OCI-M1 (cell line): ENCODE measurements at regions not wholly inside any gene's neighbourhood (a gene's known extent, or its start where the extent isn't known, plus 50 kb on each side); places are given as distances from the start of the nearest gene placed in this dataset.

Experiments used
- DNase-seq: peaks from one replicate; lab custom pipeline; 2025; lab: John Stamatoyannopoulos, UW

DNA sequence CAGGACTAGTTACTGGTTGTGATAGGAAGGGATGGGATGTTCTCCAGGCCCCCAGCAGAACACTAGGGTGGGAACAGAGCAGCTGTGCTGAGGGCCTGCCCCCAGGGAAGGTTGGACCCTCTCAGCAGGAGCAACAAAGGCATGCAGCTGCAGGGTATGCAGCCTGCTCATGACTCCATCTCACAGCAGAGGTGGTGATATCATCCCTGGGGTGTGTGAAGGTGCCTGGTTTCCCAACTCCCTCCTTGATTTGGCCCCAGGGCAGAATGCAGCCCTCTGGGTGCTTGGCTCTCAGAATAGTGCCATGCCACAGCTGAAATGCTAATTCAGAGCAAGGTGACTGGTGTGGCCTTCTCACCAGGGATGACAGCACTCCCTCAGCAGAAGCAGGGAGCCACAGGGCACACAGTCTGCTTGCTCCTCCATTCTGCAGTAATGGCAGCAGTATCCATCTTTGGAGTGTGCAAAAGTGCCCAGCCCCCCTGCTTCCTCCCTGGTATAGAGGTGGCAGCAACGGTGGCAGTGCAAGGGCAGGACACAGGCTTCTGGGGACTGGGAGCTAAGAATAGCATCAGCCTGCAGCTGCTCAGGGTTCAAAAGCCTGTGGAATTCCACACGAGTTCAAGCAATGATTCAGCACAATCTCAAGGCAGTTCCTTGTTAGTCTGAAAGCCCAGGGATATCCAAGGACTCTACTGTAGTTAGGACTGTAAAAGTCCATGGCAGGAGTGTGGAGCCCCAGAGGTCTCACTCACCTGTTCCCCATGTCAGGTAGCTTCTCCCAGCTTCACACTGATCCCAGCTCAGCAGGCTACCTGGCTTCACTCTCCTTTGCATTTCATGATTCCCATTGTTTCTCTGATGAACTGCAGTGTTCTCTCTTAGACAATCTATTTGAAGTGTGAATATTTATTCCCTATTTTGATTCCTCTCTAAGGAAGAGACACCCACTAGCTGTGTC lies 298.1 kb upstream of the FOXG1 start:
- no peak for DNase-seq

DNA sequence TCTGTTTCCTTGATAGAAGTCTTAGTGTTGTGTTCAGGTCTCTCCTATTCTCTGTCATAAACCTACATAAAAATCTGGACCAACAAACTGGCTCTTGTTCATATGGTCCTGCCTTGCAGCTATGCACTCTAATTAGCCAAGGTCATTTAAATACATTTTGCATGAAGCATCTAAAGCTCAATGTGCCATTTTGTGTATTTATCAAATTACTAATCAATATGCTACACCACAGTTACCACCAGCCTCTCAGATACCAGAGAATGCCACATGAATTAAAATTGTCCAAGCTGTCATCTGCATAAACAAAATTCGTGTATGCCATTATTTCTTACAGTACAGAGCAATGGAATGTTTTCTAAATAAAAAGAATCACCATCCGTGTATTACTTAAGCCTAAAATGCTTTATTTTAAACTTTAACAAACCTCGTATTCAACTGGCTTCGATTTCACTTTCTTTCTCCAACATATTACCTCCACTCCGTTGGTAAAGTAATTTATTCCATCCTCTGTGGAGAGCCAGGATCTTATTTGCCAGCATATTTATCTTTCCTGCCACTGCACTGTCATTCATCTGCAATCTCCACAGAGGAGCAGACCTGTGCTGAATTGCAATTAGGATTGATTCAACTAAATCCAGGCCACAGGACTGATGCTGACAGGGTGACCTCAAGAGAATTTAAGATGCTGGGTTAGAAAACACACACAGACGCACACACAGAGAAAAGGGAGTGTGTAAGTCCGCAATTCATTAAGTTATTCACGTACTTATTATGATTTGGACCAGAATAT lies 284.1 kb upstream of the FOXG1 start:
- DNase-seq: no peak

DNA sequence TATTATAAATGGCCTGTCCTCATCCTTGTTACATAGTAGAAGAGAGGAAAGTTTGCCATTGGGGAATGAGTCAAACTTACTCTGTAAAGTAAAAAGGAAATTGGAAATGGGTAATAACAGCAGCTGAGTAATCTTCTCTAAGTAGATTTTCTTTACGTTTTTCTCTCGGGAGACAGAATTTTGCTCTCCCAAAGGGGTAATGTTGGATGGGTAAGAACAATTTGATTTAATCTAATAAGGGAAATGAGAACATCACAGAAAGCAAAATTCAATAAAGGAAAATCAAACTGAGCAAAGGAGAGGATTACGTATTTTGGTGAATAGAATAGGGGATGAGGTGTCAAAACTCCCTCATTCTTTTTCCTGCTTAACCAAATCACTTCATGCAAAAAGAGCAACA lies 283.1 kb upstream of the FOXG1 start:
- DNase-seq: no peak

DNA sequence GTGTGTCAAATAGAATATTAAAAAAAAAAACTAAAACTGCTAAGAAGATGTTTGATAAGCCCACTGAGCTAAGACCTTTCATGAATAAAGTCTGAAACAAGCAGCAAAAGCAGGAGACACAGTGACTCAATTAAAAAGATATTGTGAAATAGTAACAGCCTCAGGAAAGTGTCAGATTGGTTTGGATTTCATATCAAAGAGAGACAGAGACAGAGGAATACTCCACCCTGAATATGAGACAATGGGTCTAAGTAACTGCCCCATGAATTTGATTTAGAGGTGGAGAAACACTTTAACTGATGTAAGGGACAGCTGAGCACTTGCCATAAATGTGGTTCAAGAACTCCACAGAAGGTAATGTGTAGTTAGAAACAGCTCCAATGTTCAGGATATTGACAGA lies 277.9 kb upstream of the FOXG1 start:
- peak; percentile 60 for DNase-seq

DNA sequence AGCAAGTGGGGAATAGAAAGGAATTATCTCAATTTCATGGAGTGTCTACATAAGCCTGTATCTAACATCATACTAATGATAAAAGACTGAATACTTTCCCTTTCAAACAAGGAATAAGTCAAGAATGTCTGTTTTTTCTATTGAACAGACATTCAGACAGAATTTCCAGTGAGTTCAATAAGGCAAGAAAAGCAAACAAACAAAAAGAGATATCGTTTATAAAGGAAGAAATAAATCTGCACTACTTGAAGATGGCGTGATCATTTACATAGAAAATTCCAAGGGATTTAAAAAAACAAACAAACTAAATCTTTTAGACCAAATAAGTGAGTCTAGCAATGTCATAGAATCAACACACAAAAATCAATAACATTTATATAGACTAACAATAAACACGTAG lies 273.1 kb upstream of the FOXG1 start:
- no peak for DNase-seq

DNA sequence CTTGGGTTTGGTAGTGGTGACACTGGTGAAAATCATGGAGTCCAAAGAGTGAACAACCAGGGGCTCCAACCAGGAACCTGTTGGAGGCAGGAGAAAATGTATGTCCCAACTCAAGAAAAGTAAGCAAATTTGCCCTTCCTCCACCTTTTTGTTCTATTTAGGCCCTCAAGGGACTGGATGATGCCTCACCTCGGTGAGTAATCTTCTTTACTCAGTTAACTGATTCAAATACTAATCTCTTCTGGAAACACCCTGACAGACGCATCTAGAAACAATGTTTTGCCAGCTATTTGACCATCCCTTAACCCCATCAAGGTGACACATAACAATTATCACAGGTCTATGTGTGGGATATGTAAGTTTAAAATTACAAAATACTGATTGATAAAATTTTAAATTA lies 272.4 kb upstream of the FOXG1 start:
- DNase-seq: no peak

DNA sequence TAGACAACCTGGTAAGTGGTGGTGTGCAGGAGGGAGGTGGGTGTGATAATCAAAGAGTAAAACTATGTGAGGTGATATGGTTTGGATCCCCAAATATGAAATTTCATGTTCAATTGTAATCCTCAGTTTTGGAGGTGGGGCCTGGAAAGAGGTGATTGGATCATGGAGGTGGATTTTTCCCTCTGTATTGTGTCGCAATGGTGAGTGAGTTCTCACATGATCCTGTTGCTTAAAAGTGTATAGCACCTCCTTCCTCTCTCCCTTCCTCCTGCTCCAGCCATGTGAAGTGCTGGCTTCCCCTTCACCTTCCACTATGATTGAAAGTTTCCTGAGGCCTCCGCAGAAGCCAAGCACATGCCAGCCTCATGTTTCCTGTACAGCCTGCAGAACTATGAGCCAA lies 270.2 kb upstream of the FOXG1 start:
- no peak for DNase-seq

DNA sequence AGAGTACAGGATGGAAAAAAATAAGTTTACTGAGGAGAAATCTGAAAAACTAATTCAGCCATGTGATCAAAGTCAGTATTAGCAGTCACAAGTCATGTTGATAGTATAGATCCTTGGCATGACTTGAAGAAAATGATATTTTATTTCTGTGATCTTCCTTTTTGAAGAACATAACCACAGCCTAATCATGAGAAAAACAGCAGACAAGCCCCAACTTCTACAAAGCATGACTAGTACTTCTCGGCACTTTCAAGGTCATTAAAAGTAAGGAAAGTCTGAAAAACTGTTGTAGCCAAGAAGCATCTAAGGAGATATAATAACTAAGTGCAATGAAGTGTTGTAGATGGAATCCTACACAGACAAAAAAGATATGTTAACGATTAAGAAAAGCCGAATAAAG lies 264.1 kb upstream of the FOXG1 start:
- no peak for DNase-seq

DNA sequence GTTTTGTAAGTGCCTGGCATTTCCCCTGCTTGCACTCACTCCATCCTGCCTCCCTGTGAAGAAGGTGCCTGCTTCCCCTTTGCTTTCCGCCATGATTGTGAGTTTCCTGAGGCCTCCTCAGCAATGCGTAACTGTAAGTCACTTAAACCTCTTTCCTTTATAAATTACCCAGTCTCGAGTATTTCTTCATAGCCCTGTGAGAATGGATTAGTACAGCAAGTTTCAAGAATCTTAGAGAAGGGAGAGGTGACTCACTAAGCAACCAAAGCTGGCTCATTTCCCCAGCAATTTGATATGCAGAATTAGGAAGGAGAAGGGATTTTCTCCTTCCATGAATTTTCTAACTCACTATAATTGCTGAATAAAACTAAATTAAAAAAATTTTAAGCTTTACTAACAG lies 251.0 kb upstream of the FOXG1 start:
- DNase-seq: no peak

DNA sequence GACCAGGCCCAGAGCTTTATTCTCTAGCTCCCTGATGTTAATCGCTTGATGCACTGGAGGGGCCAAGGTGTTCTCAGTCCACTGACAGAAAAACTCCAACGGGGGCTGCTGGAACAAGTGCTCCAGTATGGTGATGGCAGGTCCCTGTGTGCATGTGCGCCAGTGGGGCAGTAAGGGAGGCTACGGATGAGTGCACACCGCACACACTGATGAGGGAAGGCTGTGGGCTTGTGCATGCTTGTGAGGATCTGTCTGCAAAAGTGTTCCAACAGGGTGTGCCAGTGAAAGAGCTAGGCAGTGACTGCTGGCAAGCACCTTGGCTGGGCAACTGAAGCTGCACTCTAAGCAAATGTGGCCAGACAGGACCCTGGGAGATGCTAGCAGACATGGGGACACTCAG lies 229.7 kb upstream of the FOXG1 start:
- no peak for DNase-seq

DNA sequence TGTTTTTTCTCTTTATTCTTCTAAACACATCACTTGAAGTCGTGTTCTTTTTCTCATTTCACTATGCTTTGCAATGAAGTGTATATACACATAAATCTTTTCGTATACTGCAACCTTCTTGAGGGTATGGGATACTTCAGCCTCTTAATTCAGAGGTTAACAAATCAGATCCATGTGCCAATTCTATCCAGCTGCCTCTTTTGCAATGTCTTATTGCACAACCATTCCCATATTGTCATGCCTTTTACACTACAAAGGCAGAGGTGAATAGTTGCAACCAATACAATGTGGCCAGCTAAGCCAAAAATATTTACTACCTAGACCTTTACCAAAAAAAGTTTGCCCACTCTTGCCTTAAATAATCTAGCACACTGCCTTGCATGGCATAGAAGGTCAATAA lies 224.5 kb upstream of the FOXG1 start:
- no peak for DNase-seq

DNA sequence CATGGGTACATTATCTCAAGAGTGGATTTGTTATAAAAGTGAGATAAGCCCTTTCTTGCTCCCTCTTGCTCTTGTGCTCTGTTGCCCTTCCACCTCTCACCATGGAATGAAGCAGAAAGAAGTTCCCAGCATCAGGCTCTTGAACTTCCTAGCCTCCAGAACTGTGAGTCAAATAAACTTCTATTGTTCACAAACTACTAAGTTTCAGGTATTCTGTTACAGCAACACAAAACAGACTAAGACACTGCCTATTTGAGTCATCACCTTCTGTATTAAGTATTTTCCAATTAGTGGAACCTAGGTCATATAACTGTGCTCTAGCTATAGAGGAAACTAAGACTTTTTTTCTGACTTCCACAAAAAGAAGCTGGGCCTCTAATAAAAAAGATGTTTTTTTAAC lies 201.2 kb upstream of the FOXG1 start:
- DNase-seq: no peak

DNA sequence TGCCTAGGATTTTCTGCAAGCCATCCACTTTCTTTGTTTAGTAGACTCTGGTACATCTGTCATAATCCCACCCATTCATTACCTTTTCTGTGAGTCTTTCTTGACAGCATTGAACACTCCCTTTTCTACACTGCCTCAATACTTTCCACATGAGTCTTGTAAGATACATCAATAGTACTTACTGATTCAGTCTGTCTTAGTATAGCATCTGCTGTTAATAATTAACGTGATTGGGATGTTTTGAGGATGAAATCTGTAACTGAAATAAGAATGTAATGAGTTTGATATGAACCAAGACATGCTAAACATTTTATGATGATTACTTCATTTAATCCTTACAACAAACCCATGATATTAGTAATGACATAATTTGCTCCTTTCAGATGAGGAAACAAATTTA lies 196.2 kb upstream of the FOXG1 start:
- DNase-seq: no peak

DNA sequence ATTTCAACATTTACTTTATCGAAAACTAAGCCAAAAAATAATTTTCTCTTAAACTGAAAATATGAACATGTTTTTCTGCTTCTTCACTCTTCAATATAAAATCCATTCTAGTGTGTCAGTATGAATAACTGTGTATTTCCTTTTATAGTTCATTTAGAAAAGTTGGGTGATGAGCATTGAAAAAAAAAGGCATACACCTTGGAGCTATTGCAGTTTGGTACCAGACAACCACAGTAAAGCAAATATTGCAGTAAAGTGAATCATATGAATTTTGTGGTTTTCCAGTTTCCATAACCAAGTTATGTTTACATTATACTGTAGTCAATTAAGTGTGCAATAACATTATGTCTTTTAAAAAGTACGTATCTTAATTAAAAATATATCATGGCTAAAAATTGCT lies 195.0 kb upstream of the FOXG1 start:
- no peak for DNase-seq

DNA sequence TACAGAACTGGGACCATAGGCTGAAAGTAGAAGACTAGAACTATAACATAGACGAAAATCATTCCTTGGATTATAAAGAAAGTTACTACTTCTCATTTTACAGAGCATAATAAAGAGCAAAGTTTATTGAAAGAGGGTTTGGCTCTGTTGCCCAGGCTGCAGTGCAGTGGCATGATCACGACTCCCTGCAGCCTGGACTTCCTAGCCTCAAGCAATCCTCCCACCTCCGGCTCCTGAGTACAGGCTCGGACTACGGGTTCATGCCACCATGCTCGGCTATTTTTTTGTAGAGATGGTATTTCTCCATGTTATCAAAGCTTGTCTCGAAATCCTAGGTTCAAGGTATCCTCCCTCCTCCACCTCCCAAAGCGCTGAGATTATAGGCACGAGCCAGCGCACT lies 190.1 kb upstream of the FOXG1 start:
- DNase-seq: no peak

DNA sequence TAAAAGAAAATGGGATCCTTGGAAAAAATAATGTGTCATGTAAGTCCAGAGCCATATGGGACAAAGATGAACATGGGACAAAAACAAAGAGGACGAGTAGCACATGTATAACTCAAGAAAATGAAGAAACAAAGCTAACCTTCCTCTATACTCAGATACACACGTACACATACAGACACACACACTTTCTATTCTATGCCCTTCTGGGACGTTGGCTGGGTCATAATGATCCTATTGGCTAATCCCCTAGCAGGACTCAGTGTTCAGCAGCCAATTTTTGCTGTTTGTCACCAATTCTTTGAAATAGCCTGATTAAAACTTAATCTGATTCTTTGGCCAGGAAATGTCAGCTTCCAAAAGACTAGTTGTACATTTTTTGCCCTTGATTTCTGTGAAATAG lies 189.4 kb upstream of the FOXG1 start:
- no peak for DNase-seq

DNA sequence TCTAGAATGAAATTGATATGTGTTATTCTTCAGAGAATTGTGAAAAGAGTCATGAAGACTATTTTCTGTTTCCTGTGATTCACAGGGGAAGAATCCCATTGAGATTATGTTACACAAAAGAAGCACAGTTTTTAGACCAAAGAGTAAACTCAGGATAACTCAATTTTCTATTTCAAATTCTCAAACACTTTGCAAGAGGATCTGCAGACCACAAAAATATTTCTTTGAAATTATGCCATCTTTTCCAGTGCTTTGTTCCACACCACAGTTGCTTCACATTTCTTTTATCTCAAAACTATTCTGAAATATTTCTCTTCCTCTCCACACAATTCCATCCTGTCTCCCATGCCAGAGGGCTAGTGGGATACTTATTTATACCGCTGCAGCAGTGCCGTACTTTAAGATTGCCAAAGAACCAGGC lies 188.9 kb upstream of the FOXG1 start:
- no peak for DNase-seq

DNA sequence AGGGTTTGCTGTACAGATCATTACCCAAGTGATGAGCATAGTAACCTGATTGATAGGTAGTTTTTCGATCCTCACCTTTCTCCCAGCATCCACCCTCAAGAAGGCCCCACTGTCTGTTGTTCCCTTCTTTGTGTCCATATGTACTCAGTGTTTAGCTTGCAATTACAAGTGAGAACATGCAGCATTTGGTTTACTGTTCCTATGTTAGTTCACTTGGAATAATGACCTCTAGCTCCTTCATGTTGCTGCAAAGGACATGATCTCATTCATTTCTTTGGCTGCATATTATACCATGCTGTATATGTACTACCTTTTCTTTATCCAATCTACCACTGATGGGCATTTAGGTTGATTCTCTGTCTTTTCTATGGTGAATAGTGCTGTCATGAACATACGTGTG lies 181.6 kb upstream of the FOXG1 start:
- DNase-seq: no peak

DNA sequence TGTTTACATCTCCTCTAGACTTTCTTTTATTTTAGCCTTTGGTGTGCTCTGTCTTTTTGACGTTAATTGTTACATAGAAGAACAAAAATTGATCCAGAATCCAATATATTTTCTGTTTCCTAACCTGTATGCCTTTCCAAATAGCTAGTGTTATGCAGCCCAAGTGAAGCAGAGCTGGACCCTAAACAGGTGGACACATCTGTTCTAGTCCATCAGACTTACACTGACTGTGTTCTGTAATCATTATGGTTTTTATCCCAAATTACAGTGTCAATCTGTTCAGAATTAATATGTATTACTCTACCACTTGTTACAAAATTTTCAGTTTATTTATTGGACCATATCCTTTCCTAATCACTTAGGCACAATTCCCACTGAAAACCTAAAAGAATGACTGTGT lies 176.8 kb upstream of the FOXG1 start:
- DNase-seq: no peak

DNA sequence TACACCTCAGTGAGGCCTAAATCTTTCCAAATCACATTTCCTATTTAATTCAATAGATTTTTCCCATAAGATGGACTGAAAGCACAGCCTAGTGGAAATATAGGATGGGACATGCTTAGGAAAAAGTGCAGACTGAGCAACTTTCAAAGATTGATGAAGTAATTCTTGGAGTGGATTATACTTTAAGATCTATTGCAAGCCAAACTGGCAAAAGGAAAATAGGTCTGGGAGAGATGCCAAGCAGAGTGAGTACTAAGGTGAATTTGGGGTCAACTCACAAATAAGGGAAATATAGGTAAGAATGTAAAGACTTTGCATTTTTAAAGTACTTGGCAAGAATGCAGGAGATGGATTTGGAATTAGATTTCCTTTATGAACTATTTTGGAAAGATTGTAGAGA lies 170.2 kb upstream of the FOXG1 start:
- DNase-seq: no peak

DNA sequence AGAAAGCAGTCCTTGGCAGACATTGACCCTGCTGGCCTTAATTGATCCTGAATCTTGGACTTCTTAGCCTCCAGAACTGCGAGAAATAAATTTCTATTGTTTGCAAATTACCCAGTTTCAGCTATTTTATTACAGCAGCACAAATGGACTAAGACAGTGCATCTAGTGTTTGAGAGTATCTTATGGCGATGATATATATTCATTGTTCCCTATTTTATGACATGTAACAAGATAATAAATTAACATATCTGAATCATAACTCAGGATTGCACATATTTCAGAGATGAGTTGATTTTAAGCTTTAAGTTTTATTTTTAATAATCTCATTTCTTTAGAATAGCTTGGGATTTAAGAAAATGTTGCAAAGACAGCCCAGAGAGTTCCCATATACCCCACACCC lies 167.4 kb upstream of the FOXG1 start:
- no peak for DNase-seq

DNA sequence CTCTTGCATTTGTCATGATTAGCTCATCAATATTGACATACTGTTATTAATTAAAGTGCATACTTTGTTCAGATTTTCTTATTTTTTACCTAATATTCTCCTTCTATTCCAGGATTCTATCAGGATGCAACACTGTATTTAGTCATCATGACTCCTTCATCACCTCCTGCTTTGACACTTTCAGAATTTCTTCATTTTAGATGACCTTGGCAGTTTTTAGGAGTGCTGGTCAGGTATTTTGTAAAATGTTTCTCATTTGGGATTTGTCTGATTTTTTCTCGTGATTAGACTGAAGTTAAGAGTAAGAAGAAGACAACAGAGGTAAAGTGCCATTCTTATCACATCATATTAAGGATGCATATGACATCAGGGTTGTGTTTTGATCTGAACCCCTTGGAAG lies 167.0 kb upstream of the FOXG1 start:
- no peak for DNase-seq

DNA sequence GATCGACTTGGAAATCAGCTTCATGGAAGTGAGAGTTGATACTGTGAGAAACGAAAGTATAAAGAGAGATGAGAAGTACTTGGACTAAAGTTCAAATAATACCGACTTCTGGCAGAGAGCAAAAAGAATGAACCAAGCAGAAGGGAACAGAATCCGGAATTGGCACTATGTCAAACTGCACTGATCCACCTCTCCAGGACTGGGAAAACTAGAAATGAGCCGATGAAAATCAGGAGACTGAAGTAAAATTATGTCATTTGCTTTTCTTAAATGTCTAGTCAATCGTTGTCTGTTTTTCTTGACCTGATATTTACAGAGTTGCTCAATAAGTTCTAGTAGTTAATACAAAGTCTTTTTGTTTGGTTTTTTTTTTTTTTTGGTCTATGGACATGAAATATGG lies 163.0 kb upstream of the FOXG1 start:
- DNase-seq: peak; percentile 1
